ENCODE measurements at regions not wholly inside any gene's neighbourhood (a gene's known extent, or its start where the extent isn't known, plus 50 kb on each side); places are given as distances from the start of the nearest gene placed in this dataset.

GRCh38 chr11:113634940-113635575, 71.0 kb downstream of the TMPRSS5 start:
- TF ChIP-seq ESRRG (CRISPR knock-in tag; IDR thresholded peaks at IDR 0.05) (no peak), CSDC2 (CRISPR knock-in tag; IDR thresholded peaks at IDR 0.05) (no peak), ARNTL (CRISPR knock-in tag; IDR thresholded peaks at IDR 0.05; ENCODE audit: borderline replicate concordance, low read depth) (no peak), PATZ1 (CRISPR knock-in tag; IDR thresholded peaks at IDR 0.05; ENCODE audit: borderline replicate concordance) (no peak), PPARA (CRISPR knock-in tag; IDR thresholded peaks at IDR 0.05; ENCODE audit: borderline replicate concordance) (no peak), ZFP30 (CRISPR knock-in tag; IDR thresholded peaks at IDR 0.05) (no peak), GLIS3 (CRISPR knock-in tag; IDR thresholded peaks at IDR 0.05) (no peak), SNAI2 (CRISPR knock-in tag; IDR thresholded peaks at IDR 0.05) (no peak), ZNF565 (CRISPR knock-in tag; conservative IDR thresholded peaks at IDR 0.05; ENCODE audit: low read depth) (no peak), CREB5 (CRISPR knock-in tag; IDR thresholded peaks at IDR 0.05; ENCODE audit: low read depth) (no peak), TCF4 (CRISPR knock-in tag; IDR thresholded peaks at IDR 0.05; ENCODE audit: borderline replicate concordance) (no peak), RARB (CRISPR knock-in tag; IDR thresholded peaks at IDR 0.05) (no peak), OSR1 (CRISPR knock-in tag; IDR thresholded peaks at IDR 0.05) (no peak), ZNF8 (CRISPR knock-in tag; IDR thresholded peaks at IDR 0.05) (no peak), ZFP3 (CRISPR knock-in tag; IDR thresholded peaks at IDR 0.05) (no peak), BACH2 (CRISPR knock-in tag; IDR thresholded peaks at IDR 0.05; ENCODE audit: borderline replicate concordance) (no peak), ZNF70 (CRISPR knock-in tag; IDR thresholded peaks at IDR 0.05) (no peak), ISL1 (CRISPR knock-in tag; IDR thresholded peaks at IDR 0.05) (no peak)
- TF ChIP-seq, protein P1, sequence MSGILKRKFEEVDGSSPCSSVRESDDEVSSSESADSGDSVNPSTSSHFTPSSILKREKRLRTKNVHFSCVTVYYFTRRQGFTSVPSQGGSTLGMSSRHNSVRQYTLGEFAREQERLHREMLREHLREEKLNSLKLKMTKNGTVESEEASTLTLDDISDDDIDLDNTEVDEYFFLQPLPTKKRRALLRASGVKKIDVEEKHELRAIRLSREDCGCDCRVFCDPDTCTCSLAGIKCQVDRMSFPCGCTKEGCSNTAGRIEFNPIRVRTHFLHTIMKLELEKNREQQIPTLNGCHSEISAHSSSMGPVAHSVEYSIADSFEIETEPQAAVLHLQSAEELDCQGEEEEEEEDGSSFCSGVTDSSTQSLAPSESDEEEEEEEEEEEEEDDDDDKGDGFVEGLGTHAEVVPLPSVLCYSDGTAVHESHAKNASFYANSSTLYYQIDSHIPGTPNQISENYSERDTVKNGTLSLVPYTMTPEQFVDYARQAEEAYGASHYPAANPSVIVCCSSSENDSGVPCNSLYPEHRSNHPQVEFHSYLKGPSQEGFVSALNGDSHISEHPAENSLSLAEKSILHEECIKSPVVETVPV (CRISPR knock-in tag; IDR thresholded peaks at IDR 0.05), result no peak
- TF ChIP-seq, protein P2, sequence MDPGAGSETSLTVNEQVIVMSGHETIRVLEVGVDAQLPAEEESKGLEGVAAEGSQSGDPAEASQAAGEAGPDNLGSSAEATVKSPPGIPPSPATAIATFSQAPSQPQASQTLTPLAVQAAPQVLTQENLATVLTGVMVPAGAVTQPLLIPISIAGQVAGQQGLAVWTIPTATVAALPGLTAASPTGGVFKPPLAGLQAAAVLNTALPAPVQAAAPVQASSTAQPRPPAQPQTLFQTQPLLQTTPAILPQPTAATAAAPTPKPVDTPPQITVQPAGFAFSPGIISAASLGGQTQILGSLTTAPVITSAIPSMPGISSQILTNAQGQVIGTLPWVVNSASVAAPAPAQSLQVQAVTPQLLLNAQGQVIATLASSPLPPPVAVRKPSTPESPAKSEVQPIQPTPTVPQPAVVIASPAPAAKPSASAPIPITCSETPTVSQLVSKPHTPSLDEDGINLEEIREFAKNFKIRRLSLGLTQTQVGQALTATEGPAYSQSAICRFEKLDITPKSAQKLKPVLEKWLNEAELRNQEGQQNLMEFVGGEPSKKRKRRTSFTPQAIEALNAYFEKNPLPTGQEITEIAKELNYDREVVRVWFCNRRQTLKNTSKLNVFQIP (CRISPR knock-in tag; IDR thresholded peaks at IDR 0.05; ENCODE audit: borderline replicate concordance, low read depth), result no peak
- no peak for ATAC-seq

DNA sequence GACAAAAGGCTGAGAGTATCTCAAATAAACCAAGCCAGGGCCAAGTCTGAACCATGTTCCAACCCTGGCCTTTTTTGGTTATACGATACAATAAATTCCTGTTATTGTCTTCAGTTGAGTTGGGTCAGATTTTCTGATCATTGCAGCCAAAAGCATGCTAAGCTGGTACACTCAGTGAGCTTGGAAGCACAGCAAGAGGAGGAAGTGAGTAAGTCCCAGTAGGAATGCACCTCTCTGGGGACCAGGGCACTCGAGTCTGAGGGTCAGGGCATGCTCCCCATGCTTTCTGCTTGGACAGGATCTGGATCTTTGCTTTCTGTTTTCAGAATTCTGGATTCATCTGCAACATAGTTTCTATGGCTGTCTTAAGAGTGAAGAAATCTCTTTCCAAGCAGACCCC, 73.1 kb downstream of the TMPRSS5 start:
- TF ChIP-seq TCF4 (CRISPR knock-in tag; IDR thresholded peaks at IDR 0.05; ENCODE audit: borderline replicate concordance) (no peak), TOX (CRISPR knock-in tag; IDR thresholded peaks at IDR 0.05; ENCODE audit: borderline replicate concordance) (no peak), SNAI2 (CRISPR knock-in tag; IDR thresholded peaks at IDR 0.05) (no peak), PPARA (CRISPR knock-in tag; IDR thresholded peaks at IDR 0.05; ENCODE audit: borderline replicate concordance) (no peak), ARNTL (CRISPR knock-in tag; IDR thresholded peaks at IDR 0.05; ENCODE audit: borderline replicate concordance, low read depth) (no peak), RARB (CRISPR knock-in tag; IDR thresholded peaks at IDR 0.05) (no peak), ESRRG (CRISPR knock-in tag; IDR thresholded peaks at IDR 0.05) (no peak), BACH2 (CRISPR knock-in tag; IDR thresholded peaks at IDR 0.05; ENCODE audit: borderline replicate concordance) (no peak), ZFP30 (CRISPR knock-in tag; IDR thresholded peaks at IDR 0.05) (no peak)
- TF ChIP-seq, protein P2 (CRISPR knock-in tag; IDR thresholded peaks at IDR 0.05; ENCODE audit: borderline replicate concordance, low read depth), result no peak
- no peak for ATAC-seq

DNA sequence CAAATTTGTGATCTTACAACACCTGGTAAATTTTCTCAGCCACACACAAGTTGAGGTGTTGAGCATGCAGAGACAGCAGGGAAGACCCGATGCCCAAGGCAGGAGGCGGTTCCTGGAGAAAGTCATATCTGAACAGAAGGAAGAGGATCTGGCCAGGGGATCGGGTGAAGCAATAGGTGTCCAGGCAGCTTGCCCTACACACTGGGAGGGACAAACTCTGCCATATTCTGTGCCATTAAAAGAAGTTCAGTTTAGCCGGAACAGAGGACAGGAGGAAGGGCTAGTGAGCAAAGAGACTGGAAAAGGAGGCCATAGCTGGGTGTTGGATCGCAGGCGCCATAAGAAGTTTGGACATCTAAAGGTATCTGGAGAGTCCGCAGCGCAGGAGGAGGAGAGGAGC, 76.5 kb downstream of the TMPRSS5 start:
- TF ChIP-seq ZNF8 (CRISPR knock-in tag; IDR thresholded peaks at IDR 0.05) (no peak), OSR1 (CRISPR knock-in tag; IDR thresholded peaks at IDR 0.05) (no peak), CREB5 (CRISPR knock-in tag; IDR thresholded peaks at IDR 0.05; ENCODE audit: low read depth) (no peak), TOX (CRISPR knock-in tag; IDR thresholded peaks at IDR 0.05; ENCODE audit: borderline replicate concordance) (no peak)
- ATAC-seq, result no peak
